GM10266 (cell line): ENCODE measurements at regions not wholly inside any gene's neighbourhood (a gene's known extent, or its start where the extent isn't known, plus 50 kb on each side); places are given as distances from the start of the nearest gene placed in this dataset.

ENCODE experiments used
- DNase-seq: peaks from one replicate; pipeline ENCODE4 v3.0.0; 2012; ENCODE audit errors: extremely low spot score
- TF ChIP-seq, protein P1 (sequence below): IDR thresholded peaks from 2 replicates; pipeline ENCODE4 v1.5.1; 2012; ENCODE audit warnings: mild to moderate bottlenecking, low read depth; ENCODE audit not compliant: control insufficient read depth, insufficient read depth; ENCODE audit errors: missing control alignments

DNA sequence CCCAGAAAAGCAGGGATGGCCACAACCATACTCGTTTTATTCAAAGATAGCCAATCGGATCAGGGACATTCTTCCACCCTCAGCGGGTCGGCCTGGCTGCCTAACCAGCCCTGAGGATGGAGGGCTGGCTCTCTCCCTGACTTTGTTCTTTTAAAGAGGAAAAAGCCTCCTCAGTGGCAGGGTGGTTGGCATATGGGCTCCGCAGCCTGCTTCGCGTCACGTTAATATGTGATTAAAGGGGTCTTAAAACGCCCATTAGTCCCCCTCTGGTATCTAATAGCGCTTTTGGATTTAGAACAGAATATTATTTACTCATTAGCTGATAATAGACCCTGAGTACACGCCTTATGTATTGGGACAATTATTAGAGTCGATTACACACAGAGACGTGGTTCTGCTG, 199.4 kb downstream of the PHETA1 start:
- DNase-seq = no peak
- TF ChIP-seq, protein P1, sequence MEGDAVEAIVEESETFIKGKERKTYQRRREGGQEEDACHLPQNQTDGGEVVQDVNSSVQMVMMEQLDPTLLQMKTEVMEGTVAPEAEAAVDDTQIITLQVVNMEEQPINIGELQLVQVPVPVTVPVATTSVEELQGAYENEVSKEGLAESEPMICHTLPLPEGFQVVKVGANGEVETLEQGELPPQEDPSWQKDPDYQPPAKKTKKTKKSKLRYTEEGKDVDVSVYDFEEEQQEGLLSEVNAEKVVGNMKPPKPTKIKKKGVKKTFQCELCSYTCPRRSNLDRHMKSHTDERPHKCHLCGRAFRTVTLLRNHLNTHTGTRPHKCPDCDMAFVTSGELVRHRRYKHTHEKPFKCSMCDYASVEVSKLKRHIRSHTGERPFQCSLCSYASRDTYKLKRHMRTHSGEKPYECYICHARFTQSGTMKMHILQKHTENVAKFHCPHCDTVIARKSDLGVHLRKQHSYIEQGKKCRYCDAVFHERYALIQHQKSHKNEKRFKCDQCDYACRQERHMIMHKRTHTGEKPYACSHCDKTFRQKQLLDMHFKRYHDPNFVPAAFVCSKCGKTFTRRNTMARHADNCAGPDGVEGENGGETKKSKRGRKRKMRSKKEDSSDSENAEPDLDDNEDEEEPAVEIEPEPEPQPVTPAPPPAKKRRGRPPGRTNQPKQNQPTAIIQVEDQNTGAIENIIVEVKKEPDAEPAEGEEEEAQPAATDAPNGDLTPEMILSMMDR = no peak

DNA sequence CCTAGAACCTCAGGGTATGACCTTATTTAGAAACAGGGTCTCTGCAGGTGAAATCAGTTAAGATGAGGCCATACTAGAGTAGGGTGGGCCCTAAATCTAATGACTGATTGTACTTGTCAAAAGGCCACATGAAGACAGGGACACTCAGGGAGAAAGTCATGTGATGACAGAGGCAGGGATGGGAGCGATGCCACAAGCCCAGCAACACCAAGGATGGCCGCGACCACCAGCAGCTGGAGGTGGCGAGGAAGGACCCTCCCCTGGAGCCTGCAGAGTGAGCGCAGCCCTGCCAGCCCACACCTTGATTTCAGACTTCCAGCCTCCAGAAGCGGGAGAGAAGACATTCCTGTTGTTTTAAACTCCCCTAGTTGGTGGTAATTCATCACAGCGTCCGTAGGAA, 199.9 kb downstream of the PHETA1 start:
- TF ChIP-seq, protein P1 = no peak
- no peak for DNase-seq

GRCh38 chr12:111168009-111168900, 200.6 kb downstream of the PHETA1 start:
- TF ChIP-seq, protein P1 = no peak
- DNase-seq = no peak

- TF ChIP-seq, protein P1 = no peak
- DNase-seq = no peak
Measured at GRCh38 chr12:111166779-111167540, 201.9 kb downstream of the PHETA1 start.

- no peak for DNase-seq
- TF ChIP-seq, protein P1 = no peak
Measured at GRCh38 chr12:111164833-111165525, 203.9 kb downstream of the PHETA1 start.

- TF ChIP-seq, protein P1 = no peak
- no peak for DNase-seq
Measured at GRCh38 chr12:111163422-111163821, 205.5 kb downstream of the PHETA1 start.

DNA sequence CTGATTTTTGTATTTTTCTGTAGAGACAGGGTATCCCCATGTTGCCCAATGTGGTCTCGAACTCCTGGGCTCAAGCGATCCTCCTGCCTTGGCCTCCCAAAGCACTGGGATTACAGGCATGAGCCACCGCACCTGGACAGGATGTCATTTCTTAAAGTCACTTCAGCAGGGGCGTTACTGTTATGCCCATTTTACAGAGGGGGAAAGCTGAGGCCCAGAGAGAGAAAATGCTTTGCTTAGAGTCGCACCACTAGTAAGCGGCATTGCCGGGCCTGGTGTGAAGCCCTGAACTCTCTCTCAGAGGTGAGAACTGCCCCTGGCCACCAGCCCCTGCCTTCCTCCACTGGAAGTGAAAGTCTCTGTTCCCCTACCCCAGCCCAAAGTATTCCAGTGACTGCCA, 207.0 kb downstream of the PHETA1 start:
- no peak for DNase-seq
- TF ChIP-seq, protein P1 = no peak
